ENCODE measurements at regions not wholly inside any gene's neighbourhood (a gene's known extent, or its start where the extent isn't known, plus 50 kb on each side); places are given as distances from the start of the nearest gene placed in this dataset.

GRCh38 chr13:40148742-40149141 lies 493.3 kb downstream of the COG6 start:
- no peak overlapping the region for H3K27ac ChIP-seq (replicated peaks; ENCODE audit: low read length)
- no peak overlapping the region for H4K8ac ChIP-seq (ENCODE audit: low read depth, low read length)
- H2BK5ac ChIP-seq (ENCODE audit: low read length), result no peak overlapping the region
- no peak overlapping the region for H2AK5ac ChIP-seq (ENCODE audit: low read depth, low read length)
- H2BK120ac ChIP-seq (ENCODE audit: low read depth, low read length), result no peak overlapping the region
- no peak overlapping the region for H3K9ac ChIP-seq (ENCODE audit: low read depth, low read length, poor library complexity)
- H3K27me3 ChIP-seq (ENCODE audit: control insufficient read depth in 3 of 3, insufficient read depth in 3 of 3, low read depth in 1 of 3, low read length in 3 of 3), result no peaks in the 10 kb centered on the region
- no peak overlapping the region for H2BK15ac ChIP-seq (ENCODE audit: low read length)
- no peak overlapping the region for H4K91ac ChIP-seq (ENCODE audit: low read depth, low read length, poor library complexity)
- H3K18ac ChIP-seq (ENCODE audit: low read length), result no peak overlapping the region
- H3K14ac ChIP-seq (ENCODE audit: low read length), result no peak overlapping the region
- no peaks in the 10 kb centered on the region for H3K4me1 ChIP-seq (ENCODE audit: control insufficient read depth in 2 of 2, insufficient read depth in 1 of 2, low read depth in 1 of 2, low read length in 2 of 2)
- no peak overlapping the region for H3K23ac ChIP-seq (ENCODE audit: low read depth, low read length, poor library complexity)
- H2BK12ac ChIP-seq (ENCODE audit: low read length), result no peak overlapping the region
- no peak overlapping the region for H3K4me2 ChIP-seq (ENCODE audit: insufficient read depth, low read length, poor library complexity, severe bottlenecking)
- WGBS, 2 donors (ENCODE audit: extremely low coverage in 2 of 2, insufficient read length in 2 of 2, insufficient replicate concordance in 1 of 2), result no CpG with 5 or more reads among the region's 1 CpG
- H2AFZ ChIP-seq (ENCODE audit: low read length), result no peak overlapping the region
- H3K4me3 ChIP-seq (ENCODE audit: low read length in 2 of 2), result no peak overlapping the region
- H3K79me1 ChIP-seq (ENCODE audit: low read depth, low read length), result no peaks in the 10 kb centered on the region
- H3K9me3 ChIP-seq (replicated peaks in 1 of 2; ENCODE audit: control insufficient read depth in 2 of 2, insufficient read depth in 1 of 2, low read depth in 1 of 2, low read length in 2 of 2), result no peaks in the 10 kb centered on the region
- H3K4ac ChIP-seq (ENCODE audit: low read length), result no peak overlapping the region
- H3K36me3 ChIP-seq (replicated peaks in 1 of 2; ENCODE audit: control insufficient read depth in 2 of 2, insufficient read depth in 2 of 2, low read length in 2 of 2), result no peaks in the 10 kb centered on the region
- DNase-seq (ENCODE audit: low spot score), result no peak

DNA sequence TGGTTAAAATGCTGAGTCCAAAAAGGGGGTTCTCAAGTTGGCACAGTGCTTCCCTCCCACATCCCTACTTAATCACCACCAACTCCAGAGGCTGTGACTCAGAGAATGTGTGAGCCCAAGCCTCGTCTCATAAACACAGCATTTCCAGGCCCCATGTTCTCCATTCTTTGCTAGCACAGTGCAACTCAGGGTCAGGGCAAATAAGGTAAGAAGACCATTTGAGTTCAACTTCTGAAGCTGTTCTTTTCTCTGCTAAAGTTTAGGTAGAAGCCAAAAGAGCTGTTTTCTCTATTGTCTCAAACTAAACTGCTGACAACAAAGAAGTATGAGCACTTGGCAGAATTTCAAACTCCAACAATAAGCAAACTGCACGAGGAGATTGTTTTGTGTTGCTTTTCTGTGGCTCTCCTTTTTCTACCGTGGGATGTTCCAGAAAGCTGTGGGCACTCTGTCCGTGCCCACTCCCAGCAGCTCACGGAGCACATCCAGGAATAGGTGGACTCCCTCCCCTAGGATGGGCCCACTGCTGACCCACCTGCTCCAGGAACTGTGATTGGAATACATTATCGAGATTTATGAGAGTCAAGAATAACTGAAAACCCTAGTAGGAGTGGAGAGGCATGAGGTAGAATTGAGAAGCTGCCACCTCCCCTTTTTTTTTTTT lies 494.3 kb downstream of the COG6 start:
- no peak overlapping the region for H2BK12ac ChIP-seq (ENCODE audit: low read length)
- H3K27ac ChIP-seq (replicated peaks; ENCODE audit: low read length), result no peak overlapping the region
- H3K4ac ChIP-seq (ENCODE audit: low read length), result no peak overlapping the region
- WGBS, 2 donors (ENCODE audit: extremely low coverage in 2 of 2, insufficient read length in 2 of 2, insufficient replicate concordance in 1 of 2), result no CpG with 5 or more reads among the region's 6 CpGs
- H2BK15ac ChIP-seq (ENCODE audit: low read length), result no peak overlapping the region
- no peaks in the 10 kb centered on the region for H3K4me1 ChIP-seq (ENCODE audit: control insufficient read depth in 2 of 2, insufficient read depth in 1 of 2, low read depth in 1 of 2, low read length in 2 of 2)
- H3K4me3 ChIP-seq (ENCODE audit: low read length in 2 of 2), result no peak overlapping the region
- H2BK120ac ChIP-seq (ENCODE audit: low read depth, low read length), result no peak overlapping the region
- H3K27me3 ChIP-seq (ENCODE audit: control insufficient read depth in 3 of 3, insufficient read depth in 3 of 3, low read depth in 1 of 3, low read length in 3 of 3), result no peaks in the 10 kb centered on the region
- H3K18ac ChIP-seq (ENCODE audit: low read length), result no peak overlapping the region
- no peak overlapping the region for H2AK5ac ChIP-seq (ENCODE audit: low read depth, low read length)
- no peak overlapping the region for H3K14ac ChIP-seq (ENCODE audit: low read length)
- no peak overlapping the region for H3K4me2 ChIP-seq (ENCODE audit: insufficient read depth, low read length, poor library complexity, severe bottlenecking)
- no peak overlapping the region for H3K23ac ChIP-seq (ENCODE audit: low read depth, low read length, poor library complexity)
- H4K8ac ChIP-seq (ENCODE audit: low read depth, low read length), result no peak overlapping the region
- no peak overlapping the region for H2BK5ac ChIP-seq (ENCODE audit: low read length)
- no peak for DNase-seq (ENCODE audit: low spot score)
- no peaks in the 10 kb centered on the region for H3K9me3 ChIP-seq (replicated peaks in 1 of 2; ENCODE audit: control insufficient read depth in 2 of 2, insufficient read depth in 1 of 2, low read depth in 1 of 2, low read length in 2 of 2)
- no peak overlapping the region for H3K9ac ChIP-seq (ENCODE audit: low read depth, low read length, poor library complexity)
- H3K36me3 ChIP-seq (replicated peaks in 1 of 2; ENCODE audit: control insufficient read depth in 2 of 2, insufficient read depth in 2 of 2, low read length in 2 of 2), result no peaks in the 10 kb centered on the region
- no peak overlapping the region for H4K91ac ChIP-seq (ENCODE audit: low read depth, low read length, poor library complexity)
- peak overlapping the region; percentile 51 for H2AFZ ChIP-seq (ENCODE audit: low read length)
- H3K79me1 ChIP-seq (ENCODE audit: low read depth, low read length), result no peaks in the 10 kb centered on the region

DNA sequence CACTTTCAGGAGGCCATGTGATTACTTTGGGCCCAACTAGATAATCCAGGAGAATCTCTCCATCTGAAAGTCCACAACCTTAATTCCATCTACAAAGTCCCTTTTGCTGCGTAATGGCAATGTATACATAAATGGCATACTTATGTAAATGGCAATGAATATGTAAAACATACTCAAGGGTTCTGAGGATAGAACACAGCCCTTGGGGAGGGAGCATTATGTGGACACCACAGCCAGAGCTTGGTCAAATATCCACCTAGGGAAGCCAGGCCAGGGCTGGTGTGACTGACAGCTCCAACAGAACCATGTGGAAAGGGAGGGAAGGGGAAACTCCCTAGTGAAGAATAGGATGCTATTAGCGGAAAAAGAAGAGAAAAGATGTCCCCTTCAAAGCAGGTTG lies 496.2 kb downstream of the COG6 start:
- Histone ChIP-seq H3K36me3 (replicated peaks in 1 of 2; ENCODE audit: control insufficient read depth in 2 of 2, insufficient read depth in 2 of 2, low read length in 2 of 2) (no peaks in the 10 kb centered on the region), H3K18ac (ENCODE audit: low read length) (no peak overlapping the region), H3K23ac (ENCODE audit: low read depth, low read length, poor library complexity) (no peak overlapping the region), H2BK15ac (ENCODE audit: low read length) (no peak overlapping the region), H4K8ac (ENCODE audit: low read depth, low read length) (no peak overlapping the region), H2AK5ac (ENCODE audit: low read depth, low read length) (no peak overlapping the region), H3K4ac (ENCODE audit: low read length) (no peak overlapping the region), H3K27me3 (ENCODE audit: control insufficient read depth in 3 of 3, insufficient read depth in 3 of 3, low read depth in 1 of 3, low read length in 3 of 3) (no peaks in the 10 kb centered on the region), H3K27ac (replicated peaks; ENCODE audit: low read length) (no peak overlapping the region), H3K9ac (ENCODE audit: low read depth, low read length, poor library complexity) (no peak overlapping the region), H3K14ac (ENCODE audit: low read length) (no peak overlapping the region), H3K9me3 (replicated peaks in 1 of 2; ENCODE audit: control insufficient read depth in 2 of 2, insufficient read depth in 1 of 2, low read depth in 1 of 2, low read length in 2 of 2) (no peaks in the 10 kb centered on the region), H3K4me1 (ENCODE audit: control insufficient read depth in 2 of 2, insufficient read depth in 1 of 2, low read depth in 1 of 2, low read length in 2 of 2) (peaks cover 0 to 8% of the 10 kb centered on the region in 2 donors), H2AFZ (ENCODE audit: low read length) (no peak overlapping the region), H4K91ac (ENCODE audit: low read depth, low read length, poor library complexity) (no peak overlapping the region), H3K4me3 (ENCODE audit: low read length in 2 of 2) (no peak overlapping the region), H3K79me1 (ENCODE audit: low read depth, low read length) (no peaks in the 10 kb centered on the region), H3K4me2 (ENCODE audit: insufficient read depth, low read length, poor library complexity, severe bottlenecking) (no peak overlapping the region), H2BK12ac (ENCODE audit: low read length) (no peak overlapping the region), H2BK5ac (ENCODE audit: low read length) (no peak overlapping the region), H2BK120ac (ENCODE audit: low read depth, low read length) (no peak overlapping the region)
- DNase-seq (ENCODE audit: low spot score), result no peak
- no CpG with 5 or more reads among the region's 2 CpGs for WGBS, 2 donors (ENCODE audit: extremely low coverage in 2 of 2, insufficient read length in 2 of 2, insufficient replicate concordance in 1 of 2)

DNA sequence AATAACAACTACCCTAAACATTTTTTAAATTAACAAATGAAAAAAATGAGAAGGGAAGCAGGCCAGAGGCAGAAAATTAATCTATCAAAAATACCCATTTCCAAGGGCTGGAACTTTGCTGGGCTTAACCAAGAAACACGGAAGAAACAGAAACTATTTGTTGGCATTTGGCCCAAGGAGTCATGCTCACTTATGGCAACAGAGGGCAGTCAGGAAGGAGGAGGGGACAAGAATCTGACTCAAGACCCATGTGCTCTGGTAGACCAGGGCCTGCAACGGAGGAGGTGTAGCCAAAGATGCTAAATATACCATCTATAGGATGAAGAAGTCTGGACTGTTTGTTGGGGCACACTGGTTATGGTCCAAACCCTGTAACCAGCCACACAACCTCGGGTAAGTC lies 496.7 kb downstream of the COG6 start:
- Histone ChIP-seq H3K18ac (ENCODE audit: low read length) (no peak overlapping the region), H3K4ac (ENCODE audit: low read length) (no peak overlapping the region), H3K4me1 (ENCODE audit: control insufficient read depth in 2 of 2, insufficient read depth in 1 of 2, low read depth in 1 of 2, low read length in 2 of 2) (peaks cover 0 to 9% of the 10 kb centered on the region in 2 donors), H2AFZ (ENCODE audit: low read length) (no peak overlapping the region), H3K27me3 (ENCODE audit: control insufficient read depth in 3 of 3, insufficient read depth in 3 of 3, low read depth in 1 of 3, low read length in 3 of 3) (no peaks in the 10 kb centered on the region), H3K4me3 (ENCODE audit: low read length in 2 of 2) (no peak overlapping the region), H4K91ac (ENCODE audit: low read depth, low read length, poor library complexity) (peak overlapping the region; percentile 34), H3K27ac (replicated peaks; ENCODE audit: low read length) (no peak overlapping the region), H2AK5ac (ENCODE audit: low read depth, low read length) (peak overlapping the region; percentile 3), H2BK120ac (ENCODE audit: low read depth, low read length) (no peak overlapping the region), H3K4me2 (ENCODE audit: insufficient read depth, low read length, poor library complexity, severe bottlenecking) (no peak overlapping the region), H2BK5ac (ENCODE audit: low read length) (no peak overlapping the region), H2BK12ac (ENCODE audit: low read length) (no peak overlapping the region), H3K79me1 (ENCODE audit: low read depth, low read length) (no peaks in the 10 kb centered on the region), H3K14ac (ENCODE audit: low read length) (no peak overlapping the region), H3K36me3 (replicated peaks in 1 of 2; ENCODE audit: control insufficient read depth in 2 of 2, insufficient read depth in 2 of 2, low read length in 2 of 2) (no peaks in the 10 kb centered on the region), H3K9me3 (replicated peaks in 1 of 2; ENCODE audit: control insufficient read depth in 2 of 2, insufficient read depth in 1 of 2, low read depth in 1 of 2, low read length in 2 of 2) (no peaks in the 10 kb centered on the region), H4K8ac (ENCODE audit: low read depth, low read length) (no peak overlapping the region), H2BK15ac (ENCODE audit: low read length) (no peak overlapping the region), H3K9ac (ENCODE audit: low read depth, low read length, poor library complexity) (no peak overlapping the region), H3K23ac (ENCODE audit: low read depth, low read length, poor library complexity) (no peak overlapping the region)
- WGBS, 2 donors (ENCODE audit: extremely low coverage in 2 of 2, insufficient read length in 2 of 2, insufficient replicate concordance in 1 of 2), result no CpG with 5 or more reads among the region's 3 CpGs
- DNase-seq (ENCODE audit: low spot score), result no peak

All from neuronal stem cell (in vitro differentiated cells).